H1 (cell line): ENCODE measurements at regions not wholly inside any gene's neighbourhood (a gene's known extent, or its start where the extent isn't known, plus 50 kb on each side); places are given as distances from the start of the nearest gene placed in this dataset.
"Not testable (repeated sequence)": the region's sequence is repeated elsewhere in the genome, so short reads cannot be mapped to it uniquely, and the experiment has no call there.

ENCODE experiments used
- CTCF ChIA-PET: fragments of 300-600 bp; sonication (Branson Sonifier 250); formaldehyde crosslinking; loops from one replicate; lab custom pipeline; 2021; ENCODE audit not compliant: partially characterized antibody; lab: Charles Lee
- POLR2A ChIA-PET: fragments of 300-600 bp; sonication (Branson Sonifier 250); formaldehyde crosslinking; loops from one replicate; lab custom pipeline; 2021; ENCODE audit warnings: inconsistent platforms; ENCODE audit not compliant: partially characterized antibody; lab: Charles Lee
- DNase-seq, 2 experiments: peaks; one replicate each; pipeline versions ENCODE4 v3.0.0 to v3.0.0-alpha.2; 2010 to 2022; ENCODE audit warnings: low spot score in 2 of 2, low read depth in 1 of 2, mixed read lengths in 1 of 2
- FAIRE-seq: peaks from 2 replicates; lab custom pipeline; 2011; peaks lifted over from hg19 to GRCh38; lab: Jason Lieb, UNC
- H2AFZ ChIP-seq: 2 replicates; pipeline ENCODE4 v1.8.1; 2012; ENCODE audit warnings: low read length, inconsistent platforms
- H2AK5ac ChIP-seq: 2 replicates; pipeline ENCODE4 v1.6.1; 2013; ENCODE audit warnings: low read depth, low read length
- H2BK120ac ChIP-seq: replicated peaks from 2 replicates; pipeline ENCODE3; 2013; ENCODE audit warnings: low read depth, low read length, inconsistent platforms
- H2BK12ac ChIP-seq: 2 replicates; pipeline ENCODE4 v1.6.1; 2013; ENCODE audit warnings: low read depth, low read length
- H2BK15ac ChIP-seq: 2 replicates; pipeline ENCODE4 v1.6.1; 2013; ENCODE audit warnings: low read length
- H2BK20ac ChIP-seq: 2 replicates; pipeline ENCODE4 v1.6.1; 2013; ENCODE audit warnings: low read length
- H2BK5ac ChIP-seq: 2 replicates; pipeline ENCODE4 v1.6.1; 2013; ENCODE audit warnings: low read depth, low read length
- H3K14ac ChIP-seq: 2 replicates; pipeline ENCODE4 v1.6.1; 2013; ENCODE audit warnings: inconsistent platforms; ENCODE audit not compliant: insufficient read length
- H3K18ac ChIP-seq: 2 replicates; pipeline ENCODE4 v1.6.1; 2013; ENCODE audit warnings: low read length; ENCODE audit errors: extremely low read depth
- H3K23ac ChIP-seq: 2 replicates; pipeline ENCODE4 v1.6.1; 2013; ENCODE audit warnings: inconsistent platforms; ENCODE audit not compliant: insufficient read length
- H3K23me2 ChIP-seq: 2 replicates; pipeline ENCODE4 v1.6.1; 2013; ENCODE audit warnings: low read depth, low read length
- H3K27ac ChIP-seq: 2 replicates; pipeline ENCODE4 v1.6.1; 2011; ENCODE audit warnings: low read depth, low read length, inconsistent platforms
- H3K27me3 ChIP-seq, 4 experiments: replicated peaks in 1 of 4; 1 replicate in 1 of 4; 2 replicates in 3 of 4; pipeline versions ENCODE4 v1.6.1 to v1.8.1; 2011 to 2013; ENCODE audit warnings: low read length in 3 of 4, mild to moderate bottlenecking in 3 of 4, inconsistent platforms in 2 of 4, mixed read lengths in 2 of 4, moderate library complexity in 1 of 4; ENCODE audit not compliant: control insufficient read depth in 3 of 4, insufficient read depth in 3 of 4; ENCODE audit errors: extremely low read depth in 1 of 4
- H3K36me3 ChIP-seq, 4 experiments: 2 replicates each; pipeline versions ENCODE4 v1.6.1 to v1.8.1; 2011 to 2013; ENCODE audit warnings: mild to moderate bottlenecking in 4 of 4, low read length in 3 of 4, moderate library complexity in 2 of 4, control low read depth in 1 of 4, inconsistent platforms in 1 of 4; ENCODE audit not compliant: insufficient read depth in 4 of 4, control insufficient read depth in 2 of 4
- H3K4ac ChIP-seq: replicated peaks from 2 replicates; pipeline ENCODE3; 2013; ENCODE audit warnings: low read length, low read depth, mixed read lengths, inconsistent platforms; ENCODE audit not compliant: insufficient read length
- H3K4me1 ChIP-seq, 4 experiments: replicated peaks in 1 of 4; 1 replicate in 1 of 4; 2 replicates in 3 of 4; pipeline versions ENCODE4 v1.6.1 to v1.8.1; 2011 to 2013; ENCODE audit warnings: low read length in 3 of 4, inconsistent platforms in 2 of 4, mixed read lengths in 1 of 4; ENCODE audit not compliant: insufficient read depth in 4 of 4, control insufficient read depth in 3 of 4
- H3K4me2 ChIP-seq, 2 experiments: 2 replicates each; pipeline versions ENCODE4 v1.6.1 to v1.8.1; 2011 to 2013; ENCODE audit warnings: low read depth in 2 of 2, low read length in 2 of 2, control low read depth in 1 of 2, inconsistent platforms in 1 of 2, mild to moderate bottlenecking in 1 of 2; ENCODE audit not compliant: insufficient read depth in 1 of 2
- H3K4me3 ChIP-seq, 4 experiments: fragments of 200-600, 300-600 bp in 1 of 4; sonication (generic), shearing (Covaris generic), sonication (Bioruptor Twin) in 1 of 4; 2 replicates each; pipeline versions ENCODE4 v1.5.1 to v1.8.1; 2011 to 2016; ENCODE audit warnings: low read length in 4 of 4, low read depth in 3 of 4, control low read depth in 2 of 4, inconsistent platforms in 2 of 4, mild to moderate bottlenecking in 2 of 4, mixed read lengths in 1 of 4, moderate library complexity in 1 of 4; ENCODE audit not compliant: insufficient read depth in 2 of 4; ENCODE audit errors: extremely low read depth in 1 of 4
- H3K56ac ChIP-seq: replicated peaks from 2 replicates; pipeline ENCODE3; 2013; ENCODE audit warnings: low read depth, mild to moderate bottlenecking, mixed read lengths, low read length, inconsistent platforms; ENCODE audit not compliant: insufficient read length
- H3K79me1 ChIP-seq: 2 replicates; pipeline ENCODE4 v1.6.1; 2013; ENCODE audit warnings: low read depth, low read length, control low read depth
- H3K79me2 ChIP-seq, 2 experiments: 2 replicates each; pipeline versions ENCODE4 v1.6.1 to v1.8.1; 2012 to 2013; ENCODE audit warnings: low read length in 2 of 2, mild to moderate bottlenecking in 2 of 2, inconsistent platforms in 1 of 2; ENCODE audit not compliant: insufficient read depth in 2 of 2, control insufficient read depth in 1 of 2
- H3K9ac ChIP-seq, 4 experiments: replicated peaks in 1 of 4; 1 replicate in 1 of 4; 2 replicates in 3 of 4; pipeline versions ENCODE4 v1.6.1 to v1.8.1; 2011 to 2013; ENCODE audit warnings: low read depth in 3 of 4, low read length in 3 of 4, control low read depth in 2 of 4, mild to moderate bottlenecking in 2 of 4, moderate library complexity in 2 of 4, inconsistent platforms in 1 of 4; ENCODE audit errors: extremely low read depth in 1 of 4
- H3K9me3 ChIP-seq, 2 experiments: 2 replicates each; pipeline versions ENCODE4 v1.6.1 to v1.8.1; 2012 to 2013; ENCODE audit warnings: mild to moderate bottlenecking in 2 of 2, moderate library complexity in 2 of 2, control low read depth in 1 of 2, inconsistent platforms in 1 of 2, low read depth in 1 of 2, low read length in 1 of 2, mixed read lengths in 1 of 2; ENCODE audit not compliant: insufficient read depth in 2 of 2
- H4K20me1 ChIP-seq, 2 experiments: replicated peaks in 1 of 2; 2 replicates each; pipeline versions ENCODE3 to v1.8.1; 2011 to 2013; ENCODE audit warnings: inconsistent platforms in 2 of 2, low read length in 2 of 2, mild to moderate bottlenecking in 1 of 2; ENCODE audit not compliant: insufficient read depth in 2 of 2, control insufficient read depth in 1 of 2
- H4K5ac ChIP-seq: 2 replicates; pipeline ENCODE4 v1.6.1; 2013; ENCODE audit warnings: low read length, low read depth, mixed read lengths, inconsistent platforms; ENCODE audit not compliant: insufficient read length
- H4K8ac ChIP-seq: 2 replicates; pipeline ENCODE4 v1.8.0; 2013; ENCODE audit warnings: mild to moderate bottlenecking, moderate library complexity, low read length, inconsistent platforms; ENCODE audit not compliant: insufficient read depth; ENCODE audit errors: extremely low read depth
- H4K91ac ChIP-seq: replicated peaks from 2 replicates; pipeline ENCODE3; 2013; ENCODE audit warnings: low read length, mixed read lengths, inconsistent platforms; ENCODE audit not compliant: insufficient read length
- WGBS, 2 experiments: shearing (Covaris generic) in 1 of 2; methylation state at CpG; one replicate each; pipeline versions ENCODE4 v1.1.6 to v1.1.7; 2013 to 2015; ENCODE audit warnings: low lambda C conversion rate in 2 of 2, mixed read lengths in 2 of 2, inconsistent platforms in 1 of 2, low coverage in 1 of 2, missing lambda C conversion rate in 1 of 2; ENCODE audit not compliant: insufficient replicate concordance in 2 of 2, insufficient coverage in 1 of 2, insufficient read length in 1 of 2; ENCODE audit errors: extremely low coverage in 1 of 2, missing lambda C conversion rate in 1 of 2; 5-methylcytosine and 5-hydroxymethylcytosine counted together

- H3K18ac ChIP-seq, H3K4me2 ChIP-seq, H3K36me3 ChIP-seq, H3K79me2 ChIP-seq, H3K27me3 ChIP-seq, H2BK12ac ChIP-seq, H3K9me3 ChIP-seq, H3K79me1 ChIP-seq, H3K14ac ChIP-seq, H2AK5ac ChIP-seq, H4K8ac ChIP-seq, H2BK5ac ChIP-seq, H4K20me1 ChIP-seq, H4K5ac ChIP-seq, H2BK20ac ChIP-seq, H2BK15ac ChIP-seq, H2AFZ ChIP-seq, H3K4me1 ChIP-seq, H4K91ac ChIP-seq, H3K23ac ChIP-seq, H3K23me2 ChIP-seq, H3K56ac ChIP-seq, H3K4ac ChIP-seq, FAIRE-seq, DNase-seq, H3K4me3 ChIP-seq, H3K9ac ChIP-seq, H3K27ac ChIP-seq, POLR2A ChIA-PET, H2BK120ac ChIP-seq: not testable (repeated sequence)
- 90% methylated on average over 6 of the region's 6 CpGs; no CpG with 5 or more reads in 1 of the 2 experiments for WGBS, 2 experiments
- CTCF ChIA-PET: interaction anchor here (0.9 to 2.2 kb wide), 6 partner anchors 14 to 287 kb away, joined by 3 to 8 read pairs (median 5); no protein-coding TSS in a partner anchor
These were observed 100.2 kb downstream of the APOB start for GRCh38 chr2:20943721-20944120.
